AG04450 (cell line): ENCODE measurements at regions not wholly inside any gene's neighbourhood (a gene's known extent, or its start where the extent isn't known, plus 50 kb on each side); places are given as distances from the start of the nearest gene placed in this dataset.

ENCODE experiments used
- CTCF ChIA-PET: fragments of 300-600, 350-600 bp; formaldehyde crosslinking; extraction: SDS; loops from one replicate; lab custom pipeline; 2022; ENCODE audit warnings: antibody characterized with exemption, inconsistent platforms; lab: Charles Lee
- POLR2A ChIA-PET: fragments of 350-600 bp; formaldehyde crosslinking; extraction: SDS; loops from one replicate; lab custom pipeline; 2021; ENCODE audit warnings: antibody characterized with exemption, inconsistent platforms; lab: Yijun Ruan, JAX
- DNase-seq: peaks from one replicate; pipeline ENCODE4 v3.0.0-alpha.2; 2011; ENCODE audit warnings: low read depth, low spot score
- H3K27ac ChIP-seq: one replicate; pipeline ENCODE4 v1.5.1; 2012; ENCODE audit warnings: low read depth, low read length, control low read depth
- H3K27me3 ChIP-seq: one replicate; pipeline ENCODE4 v1.6.0; 2012; ENCODE audit warnings: low read length; ENCODE audit not compliant: control insufficient read depth, insufficient read depth
- H3K4me3 ChIP-seq: 2 replicates; pipeline ENCODE4 v1.5.1; 2011; ENCODE audit warnings: mild to moderate bottlenecking, low read depth, low read length, control low read depth
- H3K9me3 ChIP-seq: 2 replicates; pipeline ENCODE4 v1.5.1; 2012; ENCODE audit warnings: low read length; ENCODE audit not compliant: control insufficient read depth, insufficient read depth
- CTCF ChIP-seq: IDR thresholded peaks from 2 replicates; pipeline ENCODE4 v1.5.1; 2011; ENCODE audit warnings: low read depth, low read length, control low read depth, inconsistent platforms

- DNase-seq: no peak
- peak; percentile 55 for TF ChIP-seq CTCF
- POLR2A ChIA-PET: interaction anchor here (0.5 kb wide), 1 partner anchor 780 kb away, joined by 6 read pairs; no protein-coding TSS in a partner anchor
- peaks cover 17% of the 10 kb centered on the region for H3K9me3 ChIP-seq
- H3K4me3 ChIP-seq: no peak overlapping the region
- no peaks in the 10 kb centered on the region for H3K27me3 ChIP-seq
- peak overlapping the region; percentile 21 for H3K27ac ChIP-seq
- CTCF ChIA-PET: interaction anchor here (0.6 to 1.8 kb wide), 7 partner anchors 9 to 735 kb away, joined by 3 to 6 read pairs (median 3); no protein-coding TSS in a partner anchor
Measured at GRCh38 chr1:222171005-222171404, 376.9 kb downstream of the HHIPL2 start.

- ChIA-PET POLR2A (no interaction called here), CTCF (interaction anchor here (1.7 kb wide), 1 partner anchor 287 kb away, joined by 8 read pairs; no protein-coding TSS in a partner anchor)
- no peak for DNase-seq
- no peak overlapping the region for H3K4me3 ChIP-seq
- H3K27me3 ChIP-seq: no peaks in the 10 kb centered on the region
- peaks cover 17% of the 10 kb centered on the region for H3K9me3 ChIP-seq
- no peak overlapping the region for H3K27ac ChIP-seq
- no peak for TF ChIP-seq CTCF
Measured at GRCh38 chr1:222168621-222169020, 379.3 kb downstream of the HHIPL2 start.

- ChIA-PET CTCF (interaction anchor here (0.9 to 1.7 kb wide), 3 partner anchors 61 to 393 kb away, joined by 3 to 8 read pairs (median 3); no protein-coding TSS in a partner anchor), POLR2A (interaction anchor here (0.6 kb wide), 1 partner anchor 40 kb away, joined by 4 read pairs; no protein-coding TSS in a partner anchor)
- no peak overlapping the region for H3K4me3 ChIP-seq
- H3K27me3 ChIP-seq: no peaks in the 10 kb centered on the region
- peaks cover 17% of the 10 kb centered on the region for H3K9me3 ChIP-seq
- TF ChIP-seq CTCF: no peak
- no peak overlapping the region for H3K27ac ChIP-seq
- DNase-seq: no peak
Measured at GRCh38 chr1:222167896-222168295, 380.0 kb downstream of the HHIPL2 start.

- POLR2A ChIA-PET: no interaction called here
- H3K9me3 ChIP-seq: peaks cover 17% of the 10 kb centered on the region
- H3K27ac ChIP-seq: peak overlapping the region; percentile 2
- CTCF ChIA-PET: interaction anchor here (0.9 to 1.7 kb wide), 3 partner anchors 61 to 392 kb away, joined by 3 to 8 read pairs (median 3); no protein-coding TSS in a partner anchor
- no peak overlapping the region for H3K4me3 ChIP-seq
- peak; percentile 75 for DNase-seq
- H3K27me3 ChIP-seq: no peaks in the 10 kb centered on the region
- peak; percentile 64 for TF ChIP-seq CTCF
Measured at GRCh38 chr1:222167111-222167510, 380.8 kb downstream of the HHIPL2 start.

- Histone ChIP-seq H3K9me3 (peaks cover 14% of the 10 kb centered on the region), H3K27ac (no peak overlapping the region), H3K27me3 (no peaks in the 10 kb centered on the region), H3K4me3 (no peak overlapping the region)
- POLR2A ChIA-PET: no interaction called here
- no peak for TF ChIP-seq CTCF
- no peak for DNase-seq
- CTCF ChIA-PET: interaction anchor here (1.0 to 1.1 kb wide), 2 partner anchors 16 to 290 kb away, joined by 3 to 4 read pairs; no protein-coding TSS in a partner anchor
Measured at GRCh38 chr1:222165629-222166028, 382.3 kb downstream of the HHIPL2 start.
